Caco-2 (cell line): ENCODE measurements at regions not wholly inside any gene's neighbourhood (a gene's known extent, or its start where the extent isn't known, plus 50 kb on each side); places are given as distances from the start of the nearest gene placed in this dataset.

Experiments
- BruUV-seq: library from RNA; stranded (reverse); fragments of 400-500 nt; replicated peaks from 2 replicates; lab custom pipeline; 2021; lab: Mats Ljungman, UMichigan
- CTCF ChIA-PET: fragments of 300-600 bp; sonication (Branson Sonifier 250); formaldehyde crosslinking; loops from one replicate; lab custom pipeline; 2022; ENCODE audit warnings: antibody characterized with exemption; lab: Charles Lee
- POLR2A ChIA-PET: fragments of 300-600 bp; sonication (Branson Sonifier 250); formaldehyde crosslinking; loops from one replicate; lab custom pipeline; 2022; ENCODE audit warnings: antibody characterized with exemption; lab: Charles Lee
- DNase-seq, 2 experiments: peaks; one replicate each; pipeline versions ENCODE4 v3.0.0 to v3.0.0-alpha.2; 2020 to 2022
- H3K27me3 ChIP-seq: replicated peaks from 2 replicates; pipeline ENCODE4 v1.6.0; 2011; ENCODE audit warnings: low read length; ENCODE audit not compliant: control insufficient read depth, insufficient read depth
- H3K36me3 ChIP-seq: 2 replicates; pipeline ENCODE4 v1.5.1; 2011; ENCODE audit warnings: low read length; ENCODE audit not compliant: control insufficient read depth, insufficient read depth
- H3K4me1 ChIP-seq: fragments of 250-450 bp; sonication (Bioruptor Pico); 2 replicates; pipeline ENCODE4 v1.5.1; 2020; ENCODE audit warnings: mild to moderate bottlenecking
- H3K4me3 ChIP-seq: 2 replicates; pipeline ENCODE4 v1.5.1; 2011; ENCODE audit warnings: low read depth, mild to moderate bottlenecking, control low read depth, low read length
- H3K9me3 ChIP-seq: fragments of 250-450 bp; sonication (Bioruptor Pico); 2 replicates; pipeline ENCODE4 v1.5.1; 2020; ENCODE audit warnings: mild to moderate bottlenecking, moderate library complexity
- H3K27ac Mint-ChIP-seq: one replicate; pipeline ENCODE4 v1.8.0; 2022; ENCODE audit warnings: mixed read lengths; ENCODE audit not compliant: unreplicated experiment
- H3K27me3 Mint-ChIP-seq: one replicate; pipeline ENCODE4 v1.8.0; 2022; ENCODE audit warnings: mixed read lengths; ENCODE audit not compliant: insufficient read depth, unreplicated experiment
- H3K36me3 Mint-ChIP-seq: one replicate; pipeline ENCODE4 v1.8.0; 2022; ENCODE audit warnings: mild to moderate bottlenecking, mixed read lengths; ENCODE audit not compliant: insufficient read depth, unreplicated experiment
- H3K4me1 Mint-ChIP-seq: one replicate; pipeline ENCODE4 v1.8.0; 2022; ENCODE audit warnings: low read depth, mixed read lengths; ENCODE audit not compliant: unreplicated experiment
- H3K4me3 Mint-ChIP-seq: one replicate; pipeline ENCODE4 v1.8.0; 2022; ENCODE audit warnings: mild to moderate bottlenecking, moderate library complexity, mixed read lengths; ENCODE audit not compliant: unreplicated experiment
- H3K9me3 Mint-ChIP-seq: one replicate; pipeline ENCODE4 v1.8.0; 2022; ENCODE audit warnings: mixed read lengths; ENCODE audit not compliant: unreplicated experiment
- CTCF ChIP-seq, 2 experiments: fragments of 200-600 bp in 1 of 2; IDR thresholded peaks; 1 replicate in 1 of 2; 2 replicates in 1 of 2; pipeline versions ENCODE4 v1.5.1 to v1.8.0; 2011 to 2022; ENCODE audit warnings: antibody characterized with exemption in 1 of 2, control low read depth in 1 of 2, inconsistent platforms in 1 of 2, low read depth in 1 of 2, low read length in 1 of 2, mild to moderate bottlenecking in 1 of 2, moderate library complexity in 1 of 2; ENCODE audit not compliant: insufficient read depth in 1 of 2, severe bottlenecking in 1 of 2, unreplicated experiment in 1 of 2
- intact Hi-C: fragments of 100-400 bp; cut with micrococcal nuclease; formaldehyde crosslinking; loops from one replicate; pipeline ENCODE4 v1.10.0; 2022; ENCODE audit not compliant: unreplicated experiment

GRCh38 chr4:114062499-114062898 lies 83.1 kb upstream of the ARSJ start:
- BruUV-seq, result no TSS peak
- Mint-ChIP-seq H3K9me3 (peaks cover 9% of the 10 kb centered on the region), H3K27me3 (no peaks in the 10 kb centered on the region), H3K4me1 (peaks cover 6% of the 10 kb centered on the region), H3K36me3 (no peaks in the 10 kb centered on the region), H3K27ac (no peak overlapping the region), H3K4me3 (no peak overlapping the region)
- TF ChIP-seq CTCF (IDR thresholded peaks at IDR 0.05; ENCODE audit: insufficient read depth in 1 of 2, low read depth in 1 of 2, low read length in 1 of 2, severe bottlenecking in 1 of 2, unreplicated experiment in 1 of 2), result no peak
- Histone ChIP-seq H3K4me1 (peaks cover 12% of the 10 kb centered on the region), H3K4me3 (no peak overlapping the region), H3K36me3 (no peaks in the 10 kb centered on the region), H3K27me3 (no peaks in the 10 kb centered on the region), H3K9me3 (no peaks in the 10 kb centered on the region)
- intact Hi-C loops, result no loop called here
- DNase-seq, result no peak
- ChIA-PET CTCF (no interaction called here), POLR2A (no interaction called here)

- CTCF ChIA-PET, result no interaction called here
- BruUV-seq, result no TSS peak
- intact Hi-C loops, result loop anchor here (5.0 kb wide), 1 partner anchor 310 kb away; no protein-coding TSS in a partner anchor
Observed at GRCh38 chr4:114072781-114073180, 93.3 kb upstream of the ARSJ start.

GRCh38 chr4:114076899-114077570 lies 97.6 kb upstream of the ARSJ start:
- Mint-ChIP-seq H3K27ac (no peak overlapping the region), H3K36me3 (no peaks in the 10 kb centered on the region), H3K27me3 (no peaks in the 10 kb centered on the region), H3K4me3 (no peak overlapping the region), H3K4me1 (no peaks in the 10 kb centered on the region), H3K9me3 (no peaks in the 10 kb centered on the region)
- TF ChIP-seq CTCF (IDR thresholded peaks at IDR 0.05; ENCODE audit: insufficient read depth in 1 of 2, low read depth in 1 of 2, low read length in 1 of 2, severe bottlenecking in 1 of 2, unreplicated experiment in 1 of 2), result no peak
- BruUV-seq, result no TSS peak
- CTCF ChIA-PET, result no interaction called here
- Histone ChIP-seq H3K9me3 (no peaks in the 10 kb centered on the region), H3K4me1 (no peaks in the 10 kb centered on the region), H3K36me3 (no peaks in the 10 kb centered on the region), H3K27me3 (no peaks in the 10 kb centered on the region), H3K4me3 (no peak overlapping the region)
- DNase-seq, result no peak
- intact Hi-C loops, result no loop called here
- POLR2A ChIA-PET, result no interaction called here

More at GRCh38 chr4:114072781-114073180, 93.3 kb upstream of the ARSJ start:
- POLR2A ChIA-PET, result no interaction called here
- H3K36me3 Mint-ChIP-seq, result no peaks in the 10 kb centered on the region
- no peak for TF ChIP-seq CTCF (IDR thresholded peaks at IDR 0.05; ENCODE audit: insufficient read depth in 1 of 2, low read depth in 1 of 2, low read length in 1 of 2, severe bottlenecking in 1 of 2, unreplicated experiment in 1 of 2)
- no peak overlapping the region for H3K27ac Mint-ChIP-seq
- H3K4me1 Mint-ChIP-seq, result no peaks in the 10 kb centered on the region
- H3K36me3 ChIP-seq, result no peaks in the 10 kb centered on the region
- DNase-seq, result no peak
- no peaks in the 10 kb centered on the region for H3K9me3 ChIP-seq
- no peak overlapping the region for H3K4me3 ChIP-seq
- no peaks in the 10 kb centered on the region for H3K4me1 ChIP-seq
- H3K27me3 ChIP-seq, result no peaks in the 10 kb centered on the region
- H3K27me3 Mint-ChIP-seq, result no peaks in the 10 kb centered on the region
- H3K9me3 Mint-ChIP-seq, result no peaks in the 10 kb centered on the region
- no peak overlapping the region for H3K4me3 Mint-ChIP-seq
